HG02852 (cell line): ENCODE measurements at regions not wholly inside any gene's neighbourhood (a gene's known extent, or its start where the extent isn't known, plus 50 kb on each side); places are given as distances from the start of the nearest gene placed in this dataset.
"Not testable (repeated sequence)": the region's sequence is repeated elsewhere in the genome, so short reads cannot be mapped to it uniquely, and the experiment has no call there.

ENCODE experiments used
- ATAC-seq: cut with Tn5 transposase; IDR thresholded peaks from one replicate; pipeline ENCODE4 v1.9.1; 2021; ENCODE audit warnings: mild to moderate bottlenecking, moderate library complexity; ENCODE audit not compliant: unreplicated experiment

- ATAC-seq: no peak
Measured at GRCh38 chr2:67771380-67771779, 291.4 kb downstream of the C1D start.

DNA sequence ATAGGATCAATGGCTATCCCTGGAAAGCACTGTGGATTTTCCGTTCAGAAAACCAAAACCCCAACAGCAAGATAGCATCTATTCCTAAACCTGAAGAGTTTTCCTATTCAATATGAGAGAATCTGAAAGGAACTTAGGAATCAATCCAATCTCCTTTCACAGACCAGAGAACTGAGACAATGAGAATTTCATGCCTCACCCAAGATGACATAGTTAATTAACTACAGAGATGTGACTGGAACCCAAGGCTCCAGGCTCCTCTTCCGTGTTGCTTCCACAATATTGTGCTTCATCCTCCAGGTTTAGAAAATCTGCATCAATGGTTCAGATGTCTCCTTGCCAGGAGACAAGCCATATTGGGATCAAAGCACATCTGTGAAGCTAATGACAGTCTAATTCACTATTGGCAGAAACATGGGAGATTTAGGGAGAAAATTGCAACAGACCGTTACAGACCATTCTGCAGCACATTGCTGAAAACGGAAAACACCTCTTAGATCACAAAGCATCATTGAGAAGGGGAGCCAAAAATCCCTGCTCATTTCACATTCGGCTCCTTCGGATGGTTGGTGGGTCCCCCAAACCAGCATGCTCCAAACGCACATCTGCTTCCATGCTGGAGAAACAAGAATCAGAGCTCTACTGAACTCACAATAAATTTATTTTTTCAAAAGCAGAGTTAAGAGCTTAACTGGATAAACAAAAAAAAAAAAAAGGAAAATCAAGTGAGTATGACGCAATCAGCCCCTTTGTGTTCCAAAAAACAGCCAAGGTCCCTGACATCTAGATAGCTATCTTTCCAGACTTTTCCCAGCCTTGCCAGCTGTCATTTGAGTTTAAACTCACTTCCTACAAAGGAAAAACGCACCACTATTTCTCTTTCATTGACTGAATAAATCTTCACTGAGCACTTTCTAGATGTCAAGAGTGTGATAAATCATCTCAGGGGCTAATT, 290.3 kb downstream of the C1D start:
- no peak for ATAC-seq

DNA sequence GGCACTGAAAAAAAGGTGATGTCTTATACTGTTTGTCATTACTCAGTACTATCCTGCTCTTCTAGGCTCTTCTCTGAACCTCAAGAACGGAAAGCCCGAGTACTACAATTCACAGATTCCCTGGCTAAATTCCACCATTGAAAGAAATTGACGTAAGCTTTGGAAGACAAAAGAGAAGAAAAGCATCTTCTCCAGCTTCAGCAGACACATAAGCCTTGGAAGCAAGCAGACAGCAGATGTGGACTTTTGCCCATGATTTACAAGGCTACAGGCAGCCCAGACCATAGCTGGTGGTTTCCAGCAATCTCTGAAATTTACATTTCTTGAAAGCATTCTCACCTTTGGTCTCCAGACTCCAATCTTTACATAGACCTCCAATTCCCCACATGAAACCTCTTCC, 289.0 kb downstream of the C1D start:
- ATAC-seq: no peak

DNA sequence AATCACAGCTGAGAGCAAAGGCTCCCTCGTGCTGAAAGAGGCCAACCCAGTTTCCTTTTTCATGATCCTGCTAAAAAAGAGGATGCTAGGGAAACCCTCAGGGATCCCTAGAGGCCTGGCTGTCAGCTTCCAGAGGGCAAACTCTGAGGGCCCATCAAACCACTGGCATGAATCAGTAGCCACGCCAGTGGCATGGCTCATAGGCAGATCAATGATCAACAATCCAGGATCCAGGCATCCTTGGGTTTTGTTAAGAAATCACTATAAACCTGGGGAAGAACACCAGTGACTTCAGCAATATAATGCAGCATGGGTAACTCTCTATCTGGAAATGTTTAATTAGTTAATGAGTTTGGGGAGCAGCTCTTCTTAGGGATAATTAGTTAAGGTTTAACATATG, 286.5 kb downstream of the C1D start:
- no peak for ATAC-seq

- no peak for ATAC-seq
Measured at GRCh38 chr2:67777010-67777409, 285.8 kb downstream of the C1D start.

DNA sequence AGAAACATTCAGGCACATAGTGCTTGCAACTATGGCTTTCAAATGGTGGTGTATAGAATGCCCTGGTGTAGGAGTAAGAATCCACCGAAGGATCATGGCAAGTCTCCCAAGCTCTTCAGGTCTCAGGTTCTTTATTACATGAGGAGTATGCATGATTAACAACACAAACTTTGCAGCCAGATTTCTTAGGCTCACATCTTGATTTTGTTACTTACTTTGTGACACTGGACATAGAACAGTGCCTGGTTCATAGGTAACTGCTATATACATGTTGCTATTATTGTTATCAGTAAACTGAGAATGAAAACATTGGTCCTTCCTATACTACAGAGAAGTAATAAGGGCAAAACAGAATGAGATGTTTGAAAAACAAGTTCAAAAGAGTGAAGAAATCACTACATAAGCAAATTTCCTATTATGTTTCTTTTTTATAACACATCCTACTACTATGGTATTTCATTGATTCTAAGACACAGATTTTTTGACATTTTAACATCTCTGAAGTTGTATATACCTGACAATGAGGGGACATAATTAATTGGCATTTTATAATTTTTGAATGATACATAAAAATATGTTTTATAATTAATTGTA, 284.9 kb downstream of the C1D start:
- ATAC-seq: no peak

GRCh38 chr2:67780841-67781240, 282.0 kb downstream of the C1D start:
- ATAC-seq: not testable (repeated sequence)

GRCh38 chr2:67782443-67782842, 280.4 kb downstream of the C1D start:
- no peak for ATAC-seq

GRCh38 chr2:67783026-67783425, 279.8 kb downstream of the C1D start:
- no peak for ATAC-seq

GRCh38 chr2:67790622-67791021, 272.2 kb downstream of the C1D start:
- no peak for ATAC-seq

DNA sequence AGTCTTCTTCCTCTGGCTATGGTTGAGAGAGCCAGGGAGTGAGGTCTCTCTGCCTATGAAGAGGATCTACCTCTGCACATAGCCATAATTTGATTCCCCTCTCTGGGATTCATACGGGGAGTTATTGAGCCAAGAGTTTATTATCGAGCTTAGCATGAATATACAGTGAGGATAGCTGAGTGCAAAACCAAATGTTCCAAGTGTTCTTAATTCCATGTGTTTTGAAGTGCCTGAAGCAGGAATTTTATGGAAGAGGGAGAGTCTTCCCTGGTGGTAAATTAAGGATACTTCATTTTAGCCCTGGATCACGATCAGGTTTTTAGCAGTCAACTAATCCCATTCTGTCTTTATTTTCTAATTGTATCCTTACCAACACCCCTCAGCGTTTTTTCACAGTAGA, 270.6 kb downstream of the C1D start:
- no peak for ATAC-seq

DNA sequence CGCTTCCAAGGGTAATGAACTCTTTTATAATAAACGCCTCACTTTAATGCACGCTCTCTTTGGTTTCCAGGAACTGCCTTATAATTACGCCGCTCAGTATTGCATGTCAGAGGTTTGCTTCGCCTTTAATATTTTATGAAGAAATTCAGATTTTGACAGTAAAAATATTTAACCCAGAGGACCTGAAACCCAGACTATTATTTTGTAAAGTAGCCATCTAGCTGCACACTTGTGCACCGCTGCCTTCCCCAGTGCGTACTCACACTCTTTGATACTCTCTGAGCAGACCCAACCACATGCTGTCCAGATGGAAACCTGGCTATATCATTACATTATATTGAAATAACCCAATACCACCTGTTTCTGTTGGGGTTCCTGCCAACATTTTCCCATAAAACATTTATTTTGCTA, 270.1 kb downstream of the C1D start:
- no peak for ATAC-seq

DNA sequence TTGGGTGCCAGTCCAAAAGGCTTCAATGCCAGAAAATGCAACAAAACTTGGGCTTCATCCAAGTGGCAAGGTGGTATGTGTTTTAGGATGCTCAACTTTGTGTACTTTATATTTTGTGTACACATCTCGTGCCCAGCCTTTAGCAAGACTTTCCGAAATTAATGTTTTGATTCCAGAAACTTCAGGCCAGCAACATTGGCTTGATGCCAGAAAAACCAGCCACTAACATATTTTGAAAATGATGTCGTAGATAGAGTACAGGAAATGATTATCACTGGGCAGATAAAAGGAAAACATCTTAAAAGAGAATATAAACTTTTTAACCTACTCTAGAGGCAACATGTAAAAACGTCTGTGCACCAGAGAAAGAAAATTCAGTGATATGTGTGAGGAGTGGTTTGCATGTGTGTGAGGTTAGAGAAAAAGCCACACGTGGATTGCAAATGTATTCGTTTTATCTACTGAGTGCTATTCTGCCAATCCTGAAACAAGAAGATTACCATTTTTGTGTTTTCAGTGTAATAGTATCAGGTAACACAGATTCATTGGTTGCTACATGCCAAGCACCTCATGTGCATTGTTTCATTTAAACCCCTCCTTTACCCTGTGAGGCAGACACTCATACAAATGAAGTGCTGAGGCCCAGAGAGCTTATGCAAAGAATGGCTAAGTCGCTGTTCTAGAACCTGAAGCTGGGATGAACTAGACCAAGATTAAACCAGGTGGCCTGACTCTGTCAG, 264.8 kb downstream of the C1D start:
- ATAC-seq: no peak

- ATAC-seq: no peak
Measured at GRCh38 chr2:67798541-67799160, 264.2 kb downstream of the C1D start.

GRCh38 chr2:67799886-67800285, 262.9 kb downstream of the C1D start:
- ATAC-seq: no peak

- ATAC-seq: no peak
Measured at GRCh38 chr2:67802291-67802690, 260.5 kb downstream of the C1D start.

- no peak for ATAC-seq
Measured at GRCh38 chr2:67802824-67803223, 260.0 kb downstream of the C1D start.

DNA sequence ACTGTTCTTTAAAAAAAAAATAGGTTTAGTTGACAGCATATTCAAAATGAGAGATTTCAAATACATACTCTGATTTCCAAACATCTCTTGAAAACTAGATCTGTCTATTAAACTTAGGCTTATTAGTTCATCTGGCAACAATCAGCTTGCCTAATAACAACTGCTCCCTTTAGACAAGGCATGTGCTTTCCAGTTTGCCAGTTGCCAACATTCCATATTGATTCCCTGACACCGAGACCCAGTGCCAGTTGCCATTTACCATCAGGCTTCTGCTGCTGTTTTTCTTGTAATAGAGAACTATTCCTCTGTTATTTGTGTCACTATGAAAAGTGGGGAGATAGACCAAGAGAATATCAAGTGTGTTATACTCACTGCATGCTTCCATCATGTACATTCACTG, 256.0 kb downstream of the C1D start:
- ATAC-seq: no peak

DNA sequence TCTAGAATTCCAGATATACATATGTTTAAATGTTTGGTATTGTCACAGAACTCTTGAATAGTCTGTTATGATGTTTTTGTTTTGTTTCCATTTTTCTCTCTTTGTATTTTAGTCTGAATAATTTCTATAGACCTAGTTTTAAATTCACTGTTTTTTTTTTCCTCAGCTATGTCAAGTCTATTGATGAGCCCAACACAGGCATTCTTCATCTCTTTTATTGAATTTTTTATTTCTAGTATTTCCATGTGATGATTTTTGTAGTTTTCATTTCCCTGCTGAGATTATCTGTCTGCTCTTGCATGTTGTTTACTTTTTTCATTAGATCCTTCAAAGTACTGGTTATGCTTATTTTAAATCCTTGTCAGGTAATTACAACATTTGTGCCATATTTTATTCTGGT, 254.7 kb downstream of the C1D start:
- ATAC-seq: no peak

- no peak for ATAC-seq
Measured at GRCh38 chr2:67812682-67813081, 250.1 kb downstream of the C1D start.

- no peak for ATAC-seq
Measured at GRCh38 chr2:67823726-67824125, 239.1 kb downstream of the C1D start.
